ENCODE measurements at regions not wholly inside any gene's neighbourhood (a gene's known extent, or its start where the extent isn't known, plus 50 kb on each side); places are given as distances from the start of the nearest gene placed in this dataset.

GRCh38 chr21:15414057-15414456, 315.7 kb upstream of the USP25 start:
- TF ChIP-seq POU2F2 (IDR thresholded peaks at IDR 0.05; ENCODE audit: low read depth, low read length) = no peak
- DNase-seq (ENCODE audit: insufficient read length, low spot score) = no peak
- FAIRE-seq = no peak

- TF ChIP-seq POLR2A (IDR thresholded peaks at IDR 0.05; ENCODE audit: low read depth, low read length) = no peak
- no peak for TF ChIP-seq POU2F2 (IDR thresholded peaks at IDR 0.05; ENCODE audit: low read depth, low read length)
- no peak for TF ChIP-seq PAX5 (IDR thresholded peaks at IDR 0.05; ENCODE audit: insufficient read depth, low read length, severe bottlenecking)
- TF ChIP-seq POLR2AphosphoS5 (IDR thresholded peaks at IDR 0.05; ENCODE audit: low read depth, low read length) = no peak
- no peak for TF ChIP-seq TAF1 (IDR thresholded peaks at IDR 0.05; ENCODE audit: low read depth, low read length)
- no peak for TF ChIP-seq SPI1 (IDR thresholded peaks at IDR 0.05; ENCODE audit: low read depth, low read length)
- FAIRE-seq = no peak
- DNase-seq (ENCODE audit: insufficient read length, low spot score) = no peak
Observed at GRCh38 chr21:15415541-15416261, 314.1 kb upstream of the USP25 start.

GRCh38 chr21:15421441-15421881, 308.3 kb upstream of the USP25 start:
- DNase-seq (ENCODE audit: insufficient read length, low spot score) (no peak), FAIRE-seq (no peak)
- TF ChIP-seq POU2F2 (IDR thresholded peaks at IDR 0.05; ENCODE audit: low read depth, low read length) = no peak
- no peak for TF ChIP-seq TAF1 (IDR thresholded peaks at IDR 0.05; ENCODE audit: low read depth, low read length)
- TF ChIP-seq PAX5 (IDR thresholded peaks at IDR 0.05; ENCODE audit: insufficient read depth, low read length, severe bottlenecking) = no peak
- TF ChIP-seq POLR2A (IDR thresholded peaks at IDR 0.05; ENCODE audit: low read depth, low read length) = no peak
- no peak for TF ChIP-seq SPI1 (IDR thresholded peaks at IDR 0.05; ENCODE audit: low read depth, low read length)
- no peak for TF ChIP-seq POLR2AphosphoS5 (IDR thresholded peaks at IDR 0.05; ENCODE audit: low read depth, low read length)

GRCh38 chr21:15421947-15422346, 307.8 kb upstream of the USP25 start:
- no peak for TF ChIP-seq POLR2A (IDR thresholded peaks at IDR 0.05; ENCODE audit: low read depth, low read length)
- no peak for TF ChIP-seq POLR2AphosphoS5 (IDR thresholded peaks at IDR 0.05; ENCODE audit: low read depth, low read length)
- TF ChIP-seq PAX5 (IDR thresholded peaks at IDR 0.05; ENCODE audit: insufficient read depth, low read length, severe bottlenecking) = no peak
- no peak for TF ChIP-seq TAF1 (IDR thresholded peaks at IDR 0.05; ENCODE audit: low read depth, low read length)
- DNase-seq (ENCODE audit: insufficient read length, low spot score) = no peak

GRCh38 chr21:15422783-15423182, 307.0 kb upstream of the USP25 start:
- FAIRE-seq = no peak
- DNase-seq (ENCODE audit: insufficient read length, low spot score) = no peak
- TF ChIP-seq TAF1 (IDR thresholded peaks at IDR 0.05; ENCODE audit: low read depth, low read length) (no peak), POLR2A (IDR thresholded peaks at IDR 0.05; ENCODE audit: low read depth, low read length) (no peak), POU2F2 (IDR thresholded peaks at IDR 0.05; ENCODE audit: low read depth, low read length) (no peak), POLR2AphosphoS5 (IDR thresholded peaks at IDR 0.05; ENCODE audit: low read depth, low read length) (no peak), SPI1 (IDR thresholded peaks at IDR 0.05; ENCODE audit: low read depth, low read length) (no peak), PAX5 (IDR thresholded peaks at IDR 0.05; ENCODE audit: insufficient read depth, low read length, severe bottlenecking) (no peak)

More at GRCh38 chr21:15421947-15422346, 307.8 kb upstream of the USP25 start:
- no peak for FAIRE-seq

GRCh38 chr21:15423676-15424445, 305.9 kb upstream of the USP25 start:
- TF ChIP-seq SPI1 (IDR thresholded peaks at IDR 0.05; ENCODE audit: low read depth, low read length) (no peak), POLR2AphosphoS5 (IDR thresholded peaks at IDR 0.05; ENCODE audit: low read depth, low read length) (no peak)
- DNase-seq (ENCODE audit: insufficient read length, low spot score) (no peak), FAIRE-seq (no peak)

- no peak for TF ChIP-seq POLR2A (IDR thresholded peaks at IDR 0.05; ENCODE audit: low read depth, low read length)
- no peak for TF ChIP-seq TAF1 (IDR thresholded peaks at IDR 0.05; ENCODE audit: low read depth, low read length)
- TF ChIP-seq POU2F2 (IDR thresholded peaks at IDR 0.05; ENCODE audit: low read depth, low read length) = no peak
- no peak for TF ChIP-seq SPI1 (IDR thresholded peaks at IDR 0.05; ENCODE audit: low read depth, low read length)
- TF ChIP-seq PAX5 (IDR thresholded peaks at IDR 0.05; ENCODE audit: insufficient read depth, low read length, severe bottlenecking) = no peak
- no peak for TF ChIP-seq POLR2AphosphoS5 (IDR thresholded peaks at IDR 0.05; ENCODE audit: low read depth, low read length)
- no peak for FAIRE-seq
- DNase-seq (ENCODE audit: insufficient read length, low spot score) = no peak
Observed at GRCh38 chr21:15425049-15425448, 304.7 kb upstream of the USP25 start.

- no peak for DNase-seq (ENCODE audit: insufficient read length, low spot score)
- TF ChIP-seq PAX5 (IDR thresholded peaks at IDR 0.05; ENCODE audit: insufficient read depth, low read length, severe bottlenecking) (no peak), TAF1 (IDR thresholded peaks at IDR 0.05; ENCODE audit: low read depth, low read length) (no peak), SPI1 (IDR thresholded peaks at IDR 0.05; ENCODE audit: low read depth, low read length) (no peak), POU2F2 (IDR thresholded peaks at IDR 0.05; ENCODE audit: low read depth, low read length) (no peak), POLR2A (IDR thresholded peaks at IDR 0.05; ENCODE audit: low read depth, low read length) (no peak), POLR2AphosphoS5 (IDR thresholded peaks at IDR 0.05; ENCODE audit: low read depth, low read length) (no peak)
- no peak for FAIRE-seq
Observed at GRCh38 chr21:15430023-15430422, 299.8 kb upstream of the USP25 start.

- FAIRE-seq = no peak
- TF ChIP-seq TAF1 (IDR thresholded peaks at IDR 0.05; ENCODE audit: low read depth, low read length) (no peak), SPI1 (IDR thresholded peaks at IDR 0.05; ENCODE audit: low read depth, low read length) (no peak), PAX5 (IDR thresholded peaks at IDR 0.05; ENCODE audit: insufficient read depth, low read length, severe bottlenecking) (no peak), POLR2A (IDR thresholded peaks at IDR 0.05; ENCODE audit: low read depth, low read length) (no peak), POU2F2 (IDR thresholded peaks at IDR 0.05; ENCODE audit: low read depth, low read length) (no peak), POLR2AphosphoS5 (IDR thresholded peaks at IDR 0.05; ENCODE audit: low read depth, low read length) (no peak)
- DNase-seq (ENCODE audit: insufficient read length, low spot score) = no peak
Observed at GRCh38 chr21:15430577-15430976, 299.2 kb upstream of the USP25 start.

- no peak for DNase-seq (ENCODE audit: insufficient read length, low spot score)
- no peak for FAIRE-seq
- TF ChIP-seq POU2F2 (IDR thresholded peaks at IDR 0.05; ENCODE audit: low read depth, low read length) (no peak), POLR2AphosphoS5 (IDR thresholded peaks at IDR 0.05; ENCODE audit: low read depth, low read length) (no peak), PAX5 (IDR thresholded peaks at IDR 0.05; ENCODE audit: insufficient read depth, low read length, severe bottlenecking) (no peak), TAF1 (IDR thresholded peaks at IDR 0.05; ENCODE audit: low read depth, low read length) (no peak)
Observed at GRCh38 chr21:15431053-15431452, 298.7 kb upstream of the USP25 start.
